ENCODE measurements at regions not wholly inside any gene's neighbourhood (a gene's known extent, or its start where the extent isn't known, plus 50 kb on each side); places are given as distances from the start of the nearest gene placed in this dataset.
"Not testable (repeated sequence)": the region's sequence is repeated elsewhere in the genome, so short reads cannot be mapped to it uniquely, and the experiment has no call there.

DNA sequence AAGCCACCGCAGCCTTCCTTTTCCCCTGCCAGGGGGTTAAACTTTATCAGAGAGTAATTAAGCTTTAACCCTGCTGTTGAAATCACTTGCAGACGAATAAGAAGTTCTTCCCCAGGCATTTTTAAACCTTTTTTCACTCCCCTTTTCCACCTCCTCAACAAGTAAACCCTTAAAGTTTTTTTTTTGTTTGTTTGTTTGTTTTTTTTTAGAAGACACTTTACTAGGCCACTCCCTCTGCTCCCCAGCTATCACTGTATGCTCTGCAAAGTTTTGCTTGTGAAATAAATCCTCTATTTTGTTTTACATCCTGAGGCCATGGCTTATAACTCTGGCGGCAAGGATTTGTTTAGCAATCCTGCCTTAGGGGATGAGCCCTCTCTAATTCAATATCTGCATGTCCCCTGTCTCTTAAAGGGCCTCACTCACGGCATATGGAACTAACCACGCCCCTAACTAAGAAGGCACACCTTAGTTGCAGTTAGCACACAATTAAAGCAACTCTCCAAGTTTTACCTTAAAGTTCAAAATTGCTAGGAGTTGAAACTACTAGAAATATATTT, 1354.7 kb upstream of the LRRTM3 start:
- no peak for ATAC-seq

DNA sequence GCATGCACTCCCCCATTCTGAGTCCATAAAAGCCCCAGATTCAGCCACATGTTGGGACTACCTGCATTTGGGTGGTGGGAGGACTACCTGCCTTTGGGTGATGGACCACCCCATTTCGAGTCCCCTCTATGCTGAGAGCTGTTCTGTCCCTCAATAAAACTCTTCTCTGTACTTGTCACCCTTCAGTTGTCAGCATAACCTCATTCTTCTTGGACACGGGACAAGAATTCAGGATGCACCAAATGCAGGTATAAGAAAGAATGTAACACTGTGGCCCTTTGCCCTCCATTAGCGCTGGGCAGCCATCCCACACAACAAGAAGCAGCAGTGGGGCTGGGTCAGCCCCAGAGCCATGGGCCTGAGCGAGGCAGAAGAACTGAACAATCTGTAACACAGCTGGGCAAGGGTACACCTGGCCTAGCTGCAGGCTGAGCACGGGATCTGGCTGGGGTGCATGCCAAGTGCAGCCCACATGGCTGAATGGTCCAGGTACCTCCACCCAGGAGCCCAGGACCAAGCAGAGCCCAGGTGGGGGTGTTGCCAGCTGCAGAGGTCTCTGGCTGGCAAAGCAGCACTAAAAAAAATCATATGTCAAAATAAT, 1344.3 kb upstream of the LRRTM3 start:
- ATAC-seq = no peak

DNA sequence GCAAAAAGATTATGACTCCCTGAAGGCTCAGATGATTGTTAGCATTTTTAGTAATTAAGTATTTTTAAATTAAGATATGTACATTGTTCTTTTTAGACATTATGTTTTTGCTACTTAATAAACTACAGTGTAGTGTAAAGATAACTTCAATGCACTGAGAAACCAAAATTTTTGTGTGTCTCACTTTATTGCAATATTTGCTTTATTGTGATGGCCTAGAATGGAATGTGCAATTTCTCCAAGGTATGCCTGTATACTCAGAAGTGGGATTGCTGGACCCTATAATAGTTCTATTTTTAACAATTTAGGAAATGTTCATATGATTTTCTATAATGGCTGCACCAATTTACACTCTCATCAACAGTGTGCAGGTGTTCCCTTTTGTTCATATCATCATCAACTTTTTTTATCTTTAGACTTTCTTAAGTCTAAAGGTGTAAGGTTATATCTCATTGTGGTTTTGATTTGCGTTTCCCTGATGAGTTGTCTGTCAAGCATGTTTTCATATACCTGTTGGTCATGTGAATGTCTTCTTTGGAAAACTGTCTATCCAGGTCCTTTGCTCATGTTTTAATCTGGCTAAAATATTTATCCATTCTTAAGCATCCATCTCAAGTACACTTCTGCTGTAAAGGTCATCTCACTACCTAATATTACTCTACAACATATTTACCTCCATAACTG, 1323.5 kb upstream of the LRRTM3 start:
- ATAC-seq = no peak

DNA sequence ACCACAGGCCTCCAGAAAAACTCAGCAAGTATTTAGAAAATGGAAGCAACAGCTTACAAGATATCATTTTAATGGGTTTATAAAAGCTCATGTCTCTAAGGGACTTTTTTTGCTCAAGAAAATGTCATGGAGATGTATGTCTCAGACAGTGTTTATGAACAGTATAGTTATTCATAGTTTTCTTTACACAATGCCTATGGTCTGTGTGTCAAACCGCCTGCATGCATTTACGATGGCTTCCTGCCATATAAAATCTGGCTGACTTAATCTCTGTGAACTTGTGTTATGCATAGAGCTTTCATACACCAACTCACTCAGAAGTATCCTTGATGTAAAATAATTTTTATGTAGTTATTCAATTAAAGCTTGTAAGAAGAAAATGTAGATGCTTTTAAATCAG, 1314.2 kb upstream of the LRRTM3 start:
- no peak for ATAC-seq

DNA sequence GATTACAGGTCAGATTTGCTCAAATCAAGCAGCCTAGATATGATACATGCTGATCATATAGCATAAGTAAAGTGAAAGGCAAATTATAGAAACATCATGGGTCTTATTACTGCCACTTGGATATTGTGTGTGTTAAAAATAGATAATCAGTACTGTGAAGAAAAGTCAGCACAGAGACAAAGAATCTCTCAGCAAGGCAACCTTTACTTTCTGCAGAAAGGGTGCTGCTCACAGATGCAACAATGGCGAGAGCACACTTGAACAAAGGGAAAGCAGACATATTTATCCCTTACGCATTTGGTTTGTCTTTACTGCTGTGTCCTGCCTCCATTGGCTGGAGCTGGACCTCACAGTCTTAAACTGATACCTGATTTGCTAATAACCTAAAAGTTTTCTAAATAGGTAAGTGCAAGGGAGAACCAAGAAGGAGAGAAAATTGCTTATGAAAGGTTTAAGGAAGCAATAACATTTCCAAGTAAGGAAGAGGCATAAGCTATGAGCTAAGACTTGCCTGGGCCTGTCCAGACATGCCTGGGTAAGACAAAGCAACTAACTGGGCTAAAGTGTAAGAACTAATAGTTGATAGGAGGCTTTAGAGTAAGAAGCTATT, 1310.8 kb upstream of the LRRTM3 start:
- ATAC-seq = no peak

DNA sequence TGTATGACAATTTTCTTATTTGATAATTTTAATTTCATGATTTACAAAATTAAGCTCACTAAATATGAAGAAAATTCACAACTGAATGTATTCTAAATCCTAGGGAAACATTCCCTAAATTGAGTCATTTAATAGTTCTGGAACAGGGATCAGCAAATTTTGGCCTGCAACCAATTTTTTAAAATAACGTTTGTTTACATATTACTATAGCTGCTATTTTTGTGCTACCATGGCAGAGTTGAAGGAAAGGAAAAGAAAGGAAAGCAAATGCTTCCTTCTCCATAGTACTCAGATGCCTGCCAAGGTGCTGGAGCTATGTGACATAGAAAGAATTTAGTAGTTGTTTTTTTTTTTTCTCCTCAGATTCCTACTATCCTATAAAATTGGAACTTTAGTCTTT, 1307.7 kb upstream of the LRRTM3 start:
- no peak for ATAC-seq

DNA sequence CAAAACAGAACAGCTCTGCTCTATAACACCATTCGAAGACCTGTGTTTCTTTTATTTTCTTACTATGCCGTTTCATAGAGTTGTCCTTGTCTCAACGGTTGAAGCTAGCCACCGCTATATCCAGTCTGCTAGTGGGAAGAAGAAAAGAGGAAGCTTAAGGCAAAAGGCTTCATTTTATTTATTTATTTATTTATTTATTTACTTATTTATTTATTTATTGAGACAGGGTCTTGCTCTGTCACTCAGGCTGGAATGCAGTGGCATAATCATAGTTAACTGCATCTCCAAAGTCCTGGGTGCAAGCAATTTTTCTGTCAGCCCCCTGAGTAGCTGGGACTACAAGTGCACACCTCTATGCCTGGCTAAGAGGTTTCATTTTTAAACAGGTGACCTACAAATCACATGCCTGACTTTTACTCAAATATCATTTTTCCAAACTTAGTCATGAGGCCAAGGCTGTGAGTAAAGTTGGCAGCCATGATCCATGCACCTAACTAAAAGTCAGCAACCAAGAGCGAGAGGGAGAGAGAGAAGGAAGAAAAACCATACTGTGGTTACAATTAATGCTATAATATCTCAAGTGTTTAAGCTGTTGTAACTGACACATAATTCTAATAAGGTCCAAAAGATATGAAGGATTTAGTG, 1305.3 kb upstream of the LRRTM3 start:
- no peak for ATAC-seq

DNA sequence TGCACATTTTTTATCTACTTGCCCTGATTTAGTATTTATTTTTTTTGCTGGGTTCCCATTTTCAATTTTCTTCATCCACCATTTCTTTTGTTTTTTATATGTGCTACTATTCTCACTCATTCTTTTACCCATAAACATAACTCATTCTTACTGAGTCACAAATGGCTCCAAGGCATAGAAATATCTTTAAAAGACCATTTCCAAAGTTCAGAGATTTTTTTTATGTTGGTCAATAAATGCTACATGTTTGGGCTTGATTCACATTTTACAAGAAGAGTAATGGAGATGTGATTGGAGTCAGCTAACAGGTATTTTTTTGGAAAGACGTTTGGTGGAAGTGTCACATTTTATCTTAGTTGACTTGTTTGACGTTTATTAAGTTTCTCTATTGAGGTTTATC, 1303.2 kb upstream of the LRRTM3 start:
- ATAC-seq = no peak

DNA sequence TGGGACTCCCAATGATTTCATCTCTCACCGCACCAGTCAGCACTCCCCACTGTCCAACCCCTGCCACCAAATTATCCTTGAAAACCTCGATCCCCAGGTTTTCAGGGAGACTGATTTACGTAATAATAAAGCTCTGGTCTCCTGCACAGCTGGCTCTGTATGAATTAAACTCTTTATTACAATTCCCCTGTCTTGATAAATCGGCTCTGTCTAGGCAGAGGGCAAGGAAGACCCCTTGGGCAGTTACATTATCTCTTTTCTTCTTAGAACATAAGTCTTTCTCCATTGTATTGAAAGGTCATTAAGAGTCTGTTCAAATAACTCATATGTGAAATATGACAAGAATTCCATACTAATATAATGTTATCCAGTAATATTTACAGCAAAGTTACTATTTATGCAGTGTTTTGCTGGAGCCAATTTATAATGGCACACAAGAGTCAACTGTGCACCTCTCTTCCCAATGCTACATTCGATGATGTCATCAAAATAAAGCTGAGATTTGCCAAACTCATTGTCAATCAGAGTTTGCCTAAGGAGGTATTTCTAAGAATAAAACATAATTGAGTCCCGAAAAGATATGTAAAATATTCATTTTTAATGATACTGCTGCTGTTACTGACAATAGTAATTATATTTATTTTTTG, 1297.2 kb upstream of the LRRTM3 start:
- no peak for ATAC-seq

DNA sequence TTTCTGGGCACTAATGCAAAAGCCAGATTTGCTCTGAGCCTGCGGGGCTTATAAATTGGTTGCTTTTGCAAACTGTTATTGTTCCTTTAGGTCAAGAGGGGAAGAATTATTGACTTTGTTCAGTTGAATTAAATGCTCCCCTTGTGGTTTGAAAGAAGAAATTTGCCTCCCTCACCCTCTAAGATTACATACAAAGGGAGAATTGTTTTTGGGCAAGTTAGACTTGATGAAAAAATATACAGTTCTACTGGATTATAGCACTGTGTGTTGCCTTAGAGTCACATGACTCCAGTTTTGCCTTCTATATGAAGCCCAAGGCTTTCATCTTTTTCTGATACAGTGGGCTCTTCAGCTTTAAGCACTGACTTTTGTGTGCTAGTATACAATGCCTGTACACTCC, 1265.8 kb upstream of the LRRTM3 start:
- ATAC-seq = no peak

DNA sequence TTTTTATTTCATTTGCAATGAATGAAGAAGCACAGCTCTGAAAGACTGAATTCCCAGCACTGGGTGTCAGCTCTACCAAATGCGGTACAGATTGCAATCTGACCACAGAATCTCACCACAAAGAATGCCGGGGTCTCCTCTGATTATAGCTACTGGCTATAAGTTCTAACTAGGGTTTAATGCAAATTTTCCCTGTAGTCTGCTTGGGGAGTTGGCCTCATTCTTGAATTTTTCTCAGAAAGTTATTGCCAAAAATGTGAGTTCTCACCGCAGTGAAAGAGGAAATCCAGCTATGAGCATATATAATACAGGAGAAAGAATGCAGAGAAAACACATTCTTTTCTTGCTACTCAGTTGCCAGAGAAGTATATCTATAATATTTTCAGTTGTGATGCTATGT, 1255.7 kb upstream of the LRRTM3 start:
- ATAC-seq = no peak

DNA sequence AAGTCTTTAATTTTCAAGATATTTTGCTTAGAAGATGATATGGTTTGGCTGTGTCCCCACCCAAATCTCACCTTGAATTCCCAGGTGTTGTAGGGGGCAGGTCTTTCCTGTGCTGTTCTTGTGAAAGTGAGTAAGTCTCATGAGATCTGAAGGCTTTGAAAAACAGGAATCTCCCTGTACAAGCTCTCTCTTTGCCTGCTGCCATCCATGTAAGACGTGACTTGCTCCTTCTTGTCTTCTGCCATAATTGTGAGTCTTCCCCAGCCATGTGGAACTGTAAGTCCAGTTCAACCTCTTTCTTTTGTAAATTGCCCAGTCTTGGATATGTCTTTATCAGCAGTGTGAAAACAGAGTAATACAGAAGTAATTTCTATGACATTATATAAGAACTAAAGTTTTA, 1255.2 kb upstream of the LRRTM3 start:
- ATAC-seq = not testable (repeated sequence)

DNA sequence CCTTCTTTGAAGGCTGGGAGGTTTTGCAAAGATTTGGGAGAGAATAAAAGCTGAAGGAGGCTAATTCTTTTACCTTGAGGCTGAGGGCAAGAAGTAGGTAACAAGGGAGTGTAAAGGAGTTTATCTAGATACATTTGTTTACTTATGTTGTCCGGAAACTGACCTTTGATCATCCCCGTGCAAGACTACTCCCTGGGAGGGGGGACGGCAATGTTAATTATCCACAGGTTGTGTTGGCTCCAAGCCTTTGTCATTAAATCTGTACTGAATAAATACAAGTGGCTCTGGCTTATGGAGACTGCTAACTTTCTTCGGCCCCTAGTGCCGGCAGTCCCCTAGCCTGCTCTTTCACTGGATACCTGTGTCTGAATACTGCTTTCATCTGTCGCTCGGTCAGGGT, 1250.6 kb upstream of the LRRTM3 start:
- ATAC-seq = no peak

DNA sequence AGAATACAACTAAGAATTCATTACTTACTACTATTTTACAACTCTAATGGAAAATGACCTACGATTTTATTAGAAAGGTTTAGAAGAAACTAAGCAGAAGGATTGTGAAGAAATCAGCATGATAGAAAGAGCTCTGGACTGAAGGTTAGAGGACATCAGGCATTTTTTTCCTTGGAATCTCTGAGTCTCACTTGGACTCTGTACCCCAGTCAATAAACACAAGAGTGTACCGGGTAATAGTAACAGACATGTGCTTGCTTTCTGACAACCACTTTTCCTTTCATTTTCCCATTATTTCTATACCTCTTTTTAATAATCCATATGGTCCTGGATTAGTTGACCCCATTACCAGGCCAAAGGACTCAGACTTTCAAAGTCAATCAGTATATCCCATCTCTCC, 1240.9 kb upstream of the LRRTM3 start:
- ATAC-seq = no peak

DNA sequence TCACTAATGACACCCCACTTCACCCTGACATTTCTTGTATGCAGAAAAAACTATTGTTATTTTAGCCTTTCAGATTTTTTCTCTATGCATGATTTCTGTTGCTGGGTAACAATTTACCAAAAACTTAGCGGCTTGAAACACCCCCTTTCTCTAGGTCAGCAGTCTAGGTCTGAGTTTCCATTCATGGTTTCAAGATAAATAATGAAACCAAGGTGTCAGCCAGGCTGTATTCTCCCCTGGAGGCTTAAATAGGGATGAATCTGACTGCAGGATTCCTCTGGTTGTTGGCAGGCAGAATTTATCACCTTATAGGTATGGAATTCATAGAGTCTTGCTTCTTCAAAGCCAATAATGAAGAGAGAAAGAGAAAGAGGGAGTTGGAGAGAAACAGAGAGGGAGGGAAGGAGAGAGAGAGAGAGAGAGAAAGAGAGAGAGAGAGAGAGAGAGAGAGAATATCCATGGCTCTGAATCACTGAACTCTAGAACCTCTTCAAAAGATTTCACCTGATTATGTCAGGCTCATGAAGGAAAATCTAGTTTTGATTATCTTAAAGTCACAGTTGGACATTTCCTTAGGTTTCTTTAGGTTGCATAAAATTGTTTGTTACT, 1224.6 kb upstream of the LRRTM3 start:
- no peak for ATAC-seq

DNA sequence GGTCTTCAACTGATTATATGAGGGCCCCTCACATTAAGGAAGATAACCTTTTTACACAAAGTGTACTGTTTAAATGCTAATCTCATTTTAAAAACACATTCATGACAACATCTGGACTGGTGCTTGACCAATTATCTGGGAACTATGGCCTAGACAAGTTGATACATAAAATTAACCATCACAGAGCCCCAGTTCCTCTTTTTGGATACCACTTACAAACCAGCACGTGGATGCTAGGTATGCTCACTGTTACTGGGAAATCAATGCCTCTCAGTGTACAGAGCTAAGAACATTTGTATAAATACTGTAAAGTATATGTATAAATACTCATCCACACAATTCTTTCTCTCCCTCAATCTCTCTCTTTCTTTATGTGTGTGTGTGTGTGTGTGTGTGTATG, 1217.8 kb upstream of the LRRTM3 start:
- no peak for ATAC-seq

DNA sequence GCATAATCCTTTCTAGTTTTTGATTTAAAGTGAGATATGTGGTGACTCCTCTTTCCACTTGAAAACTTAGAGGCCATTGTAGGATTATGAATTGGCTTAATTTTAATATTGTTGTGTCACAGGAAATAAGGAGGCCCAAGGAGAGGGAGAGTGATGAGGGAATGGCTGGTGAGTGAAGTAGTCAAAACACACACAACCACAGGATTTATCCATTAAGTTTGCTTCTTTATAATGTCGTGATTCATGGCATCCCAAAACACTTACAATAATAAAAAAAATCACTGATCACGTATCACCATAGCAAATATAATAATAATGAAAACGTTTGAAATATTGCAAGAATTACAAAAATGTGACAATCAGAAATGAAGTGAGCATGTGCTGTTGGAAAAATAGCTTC, 1215.5 kb upstream of the LRRTM3 start:
- no peak for ATAC-seq

DNA sequence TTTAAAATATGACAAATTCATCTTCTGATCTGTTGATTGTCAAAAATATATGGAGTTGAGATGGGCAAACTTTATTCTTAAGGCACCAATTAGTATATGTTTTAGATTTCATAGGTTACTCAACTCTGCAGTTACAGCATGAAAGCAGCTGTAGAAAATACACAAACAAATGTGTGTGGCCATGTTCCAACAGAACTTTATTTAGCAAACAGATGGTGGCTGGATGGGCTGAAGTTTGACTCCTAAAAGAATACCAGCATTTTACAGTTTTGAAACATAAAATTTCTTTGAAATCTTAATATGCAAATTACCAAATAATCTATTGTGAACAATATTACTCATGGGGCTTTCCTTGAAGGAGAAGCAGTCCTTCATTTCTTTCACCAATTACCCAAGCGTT, 1206.0 kb upstream of the LRRTM3 start:
- ATAC-seq = no peak

DNA sequence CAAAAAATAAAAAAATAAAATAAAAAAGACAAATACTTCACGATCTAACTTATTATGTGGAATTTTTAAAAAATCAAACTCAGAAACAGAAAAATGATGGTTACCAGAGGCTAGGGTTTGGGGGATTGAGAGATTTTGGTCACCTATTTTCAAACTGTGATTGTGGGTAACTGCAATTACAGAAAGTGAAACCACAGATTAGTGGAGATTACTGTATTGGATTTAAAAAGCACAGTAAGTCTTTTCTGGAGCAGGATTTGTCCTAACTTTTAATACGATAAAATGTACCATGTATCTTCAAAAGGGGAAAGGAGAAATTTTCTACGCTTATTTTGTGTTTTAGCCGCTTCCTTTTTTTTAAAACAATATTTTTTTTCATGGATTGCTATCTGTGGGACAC, 1204.9 kb upstream of the LRRTM3 start:
- ATAC-seq = no peak

DNA sequence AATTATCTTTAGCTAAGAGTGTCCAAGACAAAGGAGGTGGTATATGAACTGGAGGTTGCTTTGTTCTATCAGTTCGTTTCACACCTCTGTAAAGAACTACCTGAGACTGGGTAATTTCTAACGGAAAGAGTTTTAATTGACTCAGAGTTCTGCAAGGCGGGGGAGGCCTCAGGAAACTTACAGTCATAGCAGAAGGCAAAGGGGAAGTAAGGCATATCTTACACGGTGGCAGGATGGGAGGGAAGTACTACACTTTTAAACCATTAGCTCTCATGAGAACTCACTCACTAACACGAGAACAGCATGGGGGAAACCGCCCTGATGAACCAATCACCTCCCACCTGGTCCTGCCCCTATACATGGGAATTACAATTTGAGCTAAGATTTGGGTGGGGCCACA, 1202.3 kb upstream of the LRRTM3 start:
- ATAC-seq = peak in 1 of 2 donors; percentile 17

DNA sequence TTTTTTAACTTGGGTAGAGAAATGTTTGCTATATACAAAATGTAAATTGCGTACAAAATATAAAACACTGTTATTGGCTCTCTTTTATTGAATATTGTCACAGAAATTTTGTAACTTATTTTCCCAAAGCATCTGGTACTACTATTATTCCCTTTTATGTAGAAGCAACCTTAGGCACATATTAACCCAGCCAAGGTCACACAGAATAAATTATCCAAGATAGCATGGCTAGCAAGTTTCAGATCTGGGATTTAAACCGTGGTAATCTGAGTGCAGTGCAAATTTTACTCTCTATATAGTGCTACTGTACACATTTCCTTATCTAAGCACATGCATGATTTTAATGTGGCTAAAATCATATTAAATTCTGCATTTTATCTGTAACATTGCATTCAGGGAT, 1190.5 kb upstream of the LRRTM3 start:
- ATAC-seq = no peak

DNA sequence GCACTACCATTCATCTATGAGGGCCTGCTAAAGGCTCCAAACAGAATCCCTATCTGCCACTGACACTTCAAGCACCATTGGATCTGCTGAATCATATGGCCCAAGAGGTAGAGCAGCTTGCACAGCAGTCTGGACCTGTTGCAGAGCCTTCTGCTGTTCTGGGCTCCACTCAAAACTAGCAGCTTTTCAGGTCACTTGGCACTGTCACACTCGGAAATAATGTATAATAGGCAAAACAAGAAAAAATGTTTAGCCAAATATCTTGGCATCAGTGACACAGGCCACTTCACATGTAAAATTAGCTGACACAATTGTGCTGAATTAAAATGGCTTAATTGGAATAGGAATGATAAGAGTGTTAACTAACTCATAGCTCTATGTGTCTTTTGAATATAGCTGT, 1182.9 kb upstream of the LRRTM3 start:
- no peak for ATAC-seq

DNA sequence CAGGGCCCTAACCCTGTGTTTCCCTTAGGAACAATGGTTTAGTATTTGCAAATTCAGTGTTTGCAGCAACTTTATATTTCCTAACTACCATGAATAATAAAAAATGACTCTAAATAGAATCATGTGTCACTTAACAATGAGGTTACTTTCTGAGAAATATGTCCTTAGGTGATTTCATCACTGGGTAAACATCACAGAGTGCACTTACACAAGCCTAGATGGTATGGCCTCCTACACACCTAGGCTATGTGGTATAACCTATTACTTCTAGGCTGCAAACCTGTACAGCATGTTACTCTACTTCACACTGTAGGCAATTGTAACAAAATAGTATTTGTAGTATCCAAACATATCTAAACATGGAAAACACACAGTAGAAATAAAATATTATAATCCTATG, 1174.6 kb upstream of the LRRTM3 start:
- ATAC-seq = no peak

Measured in activated CD4-positive, CD25-positive, alpha-beta regulatory T cell treated with anti-CD3 and anti-CD28 coated beads, Interleukin-2, amount 50 U/mL, for 24 hours (primary cell).